Kidney epithelial cell (primary cell): ENCODE measurements at regions not wholly inside any gene's neighbourhood (a gene's known extent, or its start where the extent isn't known, plus 50 kb on each side); places are given as distances from the start of the nearest gene placed in this dataset.

Source experiments
- DNase-seq: peaks from one replicate; pipeline ENCODE4 v3.0.0-alpha.2; 2010; ENCODE audit warnings: low read depth
- H3K27me3 ChIP-seq: 2 replicates; pipeline ENCODE4 v1.6.0; 2011; ENCODE audit warnings: low read length; ENCODE audit not compliant: control insufficient read depth, insufficient read depth
- H3K36me3 ChIP-seq: 2 replicates; pipeline ENCODE4 v1.5.1; 2011; ENCODE audit warnings: low read length; ENCODE audit not compliant: control insufficient read depth, insufficient read depth
- H3K4me3 ChIP-seq: 2 replicates; pipeline ENCODE4 v1.5.1; 2011; ENCODE audit warnings: low read depth, mild to moderate bottlenecking, control low read depth, low read length
- TF ChIP-seq, protein P1 (sequence below): IDR thresholded peaks from 2 replicates; pipeline ENCODE4 v1.5.1; 2011; ENCODE audit warnings: mild to moderate bottlenecking, moderate library complexity, low read length, control low read depth, inconsistent platforms; ENCODE audit not compliant: insufficient read depth, poor library complexity, severe bottlenecking

DNA sequence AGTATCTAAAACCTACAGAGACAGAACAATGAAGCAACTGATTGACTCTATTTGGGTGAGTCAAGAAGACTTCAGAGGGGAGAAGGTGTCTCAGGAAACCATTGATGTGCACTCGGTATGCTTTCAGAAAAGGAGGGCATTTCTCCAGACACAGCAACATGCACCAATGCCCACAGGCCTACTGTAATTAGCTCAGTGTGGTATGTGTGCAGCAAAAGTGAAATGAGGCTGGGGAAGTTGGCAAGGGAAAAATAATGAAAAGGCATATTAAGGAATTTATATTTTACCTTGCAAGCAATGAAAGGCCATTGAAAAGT is 158.4 kb upstream of the GRIP1 start:
- TF ChIP-seq, protein P1, sequence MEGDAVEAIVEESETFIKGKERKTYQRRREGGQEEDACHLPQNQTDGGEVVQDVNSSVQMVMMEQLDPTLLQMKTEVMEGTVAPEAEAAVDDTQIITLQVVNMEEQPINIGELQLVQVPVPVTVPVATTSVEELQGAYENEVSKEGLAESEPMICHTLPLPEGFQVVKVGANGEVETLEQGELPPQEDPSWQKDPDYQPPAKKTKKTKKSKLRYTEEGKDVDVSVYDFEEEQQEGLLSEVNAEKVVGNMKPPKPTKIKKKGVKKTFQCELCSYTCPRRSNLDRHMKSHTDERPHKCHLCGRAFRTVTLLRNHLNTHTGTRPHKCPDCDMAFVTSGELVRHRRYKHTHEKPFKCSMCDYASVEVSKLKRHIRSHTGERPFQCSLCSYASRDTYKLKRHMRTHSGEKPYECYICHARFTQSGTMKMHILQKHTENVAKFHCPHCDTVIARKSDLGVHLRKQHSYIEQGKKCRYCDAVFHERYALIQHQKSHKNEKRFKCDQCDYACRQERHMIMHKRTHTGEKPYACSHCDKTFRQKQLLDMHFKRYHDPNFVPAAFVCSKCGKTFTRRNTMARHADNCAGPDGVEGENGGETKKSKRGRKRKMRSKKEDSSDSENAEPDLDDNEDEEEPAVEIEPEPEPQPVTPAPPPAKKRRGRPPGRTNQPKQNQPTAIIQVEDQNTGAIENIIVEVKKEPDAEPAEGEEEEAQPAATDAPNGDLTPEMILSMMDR: no peak
- no peak for DNase-seq
- Histone ChIP-seq H3K27me3 (no peaks in the 10 kb centered on the region), H3K4me3 (no peak overlapping the region), H3K36me3 (no peaks in the 10 kb centered on the region)

DNA sequence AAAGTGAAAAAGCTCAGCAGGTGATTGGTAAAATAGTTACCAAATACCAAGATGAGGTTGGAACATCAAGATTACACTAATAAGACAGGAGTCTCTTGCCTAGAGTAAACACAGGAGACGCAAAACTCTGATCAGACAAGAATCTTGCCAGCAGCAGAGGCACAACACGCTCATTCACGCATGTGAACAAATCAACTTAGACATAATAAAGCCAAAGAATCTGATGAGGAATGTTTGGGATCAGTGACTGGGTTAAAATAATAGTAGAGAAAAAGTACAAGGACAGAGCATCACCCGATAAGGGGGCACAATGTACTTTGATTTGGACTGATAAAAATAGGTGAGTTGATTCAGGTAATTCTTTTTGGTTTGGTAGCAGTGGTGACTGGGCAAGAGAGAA is 159.5 kb upstream of the GRIP1 start:
- H3K27me3 ChIP-seq: no peaks in the 10 kb centered on the region
- H3K36me3 ChIP-seq: no peaks in the 10 kb centered on the region
- no peak overlapping the region for H3K4me3 ChIP-seq
- DNase-seq: no peak
- TF ChIP-seq, protein P1: no peak

DNA sequence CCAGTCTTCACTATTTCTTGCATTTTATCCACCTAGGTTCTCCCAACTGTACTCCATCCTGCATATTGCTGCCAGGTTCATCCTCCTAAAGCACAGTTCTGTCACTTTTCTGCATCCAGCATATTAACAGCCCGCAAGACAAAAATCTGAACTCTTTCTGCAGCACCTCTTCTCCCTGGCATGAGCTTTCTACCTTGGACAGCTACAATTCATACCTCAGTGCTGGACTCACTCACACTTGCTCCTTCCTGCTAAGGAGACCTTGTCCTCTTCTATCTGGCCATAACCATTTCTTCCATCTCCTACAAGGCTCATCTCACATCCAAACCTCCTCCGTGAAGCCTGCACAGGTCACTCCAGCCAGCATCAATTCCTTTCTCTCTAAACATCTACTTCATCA is 170.1 kb upstream of the GRIP1 start:
- DNase-seq: no peak
- Histone ChIP-seq H3K27me3 (no peaks in the 10 kb centered on the region), H3K36me3 (no peaks in the 10 kb centered on the region), H3K4me3 (no peak overlapping the region)
- TF ChIP-seq, protein P1: no peak

DNA sequence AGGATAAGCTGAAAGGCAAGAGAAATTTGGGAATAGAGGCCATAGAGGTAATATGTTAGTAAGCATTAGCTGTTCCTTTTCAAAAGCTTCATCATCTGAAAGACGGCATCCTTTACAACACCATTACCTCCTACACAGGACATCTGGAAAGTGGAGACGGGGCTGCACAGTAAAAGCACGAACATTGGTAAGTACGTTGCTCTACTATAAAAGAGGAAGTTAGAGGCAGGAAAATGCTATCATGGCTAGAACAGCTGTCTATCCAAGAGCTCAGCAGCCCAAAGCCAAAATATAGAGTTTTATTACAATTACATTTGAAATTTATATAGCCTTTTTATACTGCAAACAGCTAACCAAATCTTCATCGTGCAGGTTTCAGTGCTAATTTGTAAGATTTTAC is 172.3 kb upstream of the GRIP1 start:
- TF ChIP-seq, protein P1: no peak
- no peaks in the 10 kb centered on the region for H3K27me3 ChIP-seq
- DNase-seq: no peak
- H3K36me3 ChIP-seq: no peaks in the 10 kb centered on the region
- H3K4me3 ChIP-seq: no peak overlapping the region

DNA sequence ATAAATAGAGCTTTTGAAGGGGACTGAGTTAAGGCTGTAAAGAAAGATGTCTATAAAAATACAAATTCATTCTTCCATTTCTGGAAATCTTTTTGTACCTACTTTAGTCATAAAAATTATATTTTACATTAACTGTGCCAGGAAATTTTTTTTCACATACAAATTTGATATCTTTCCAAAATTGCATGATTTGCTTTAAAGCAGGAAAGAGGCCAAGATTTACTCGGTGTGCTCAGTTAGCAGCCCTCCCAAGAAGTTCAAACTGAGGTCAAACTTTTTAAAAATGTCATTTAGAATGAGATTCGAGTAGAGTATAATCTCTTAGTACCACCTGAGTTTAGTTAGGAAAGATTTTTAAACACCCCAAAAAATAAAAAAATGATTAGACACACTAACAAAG is 173.2 kb upstream of the GRIP1 start:
- no peaks in the 10 kb centered on the region for H3K27me3 ChIP-seq

DNA sequence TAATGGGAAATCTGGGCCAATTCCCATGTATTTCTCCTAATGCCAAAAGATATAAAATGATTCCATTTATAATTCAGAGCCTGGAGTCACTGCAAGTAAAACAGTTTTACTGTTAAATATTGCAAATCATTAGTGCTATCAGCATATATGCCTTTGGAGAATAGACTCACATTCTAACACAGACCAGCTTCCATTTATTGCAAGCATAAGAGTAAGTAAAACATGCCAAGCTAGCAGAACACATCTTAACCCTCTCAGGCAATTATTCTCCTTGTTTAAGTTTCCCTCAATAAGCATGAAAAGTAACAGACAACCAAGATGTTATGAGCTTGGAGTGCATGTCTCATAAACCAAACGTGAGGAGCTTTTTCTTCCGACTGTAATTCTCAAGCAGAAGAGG is 173.9 kb upstream of the GRIP1 start:
- no peaks in the 10 kb centered on the region for H3K27me3 ChIP-seq
- TF ChIP-seq, protein P1: no peak
- DNase-seq: no peak
- H3K4me3 ChIP-seq: no peak overlapping the region
- H3K36me3 ChIP-seq: no peaks in the 10 kb centered on the region

More for the DNA sequence above, 173.2 kb upstream of the GRIP1 start:
- DNase-seq: no peak
- TF ChIP-seq, protein P1: no peak
- no peaks in the 10 kb centered on the region for H3K36me3 ChIP-seq
- no peak overlapping the region for H3K4me3 ChIP-seq
